HEK293T (cell line): ENCODE measurements at regions not wholly inside any gene's neighbourhood (a gene's known extent, or its start where the extent isn't known, plus 50 kb on each side); places are given as distances from the start of the nearest gene placed in this dataset.

Source experiments
- ARNT ChIP-seq: fragments of 450-650 bp; IDR thresholded peaks from 2 replicates; pipeline ENCODE4 v1.6.1; 2017; ENCODE audit warnings: mild to moderate bottlenecking
- BHLHE40 ChIP-seq: fragments of 450-650 bp; IDR thresholded peaks from 2 replicates; pipeline ENCODE4 v1.6.1; 2016; ENCODE audit warnings: mild to moderate bottlenecking, moderate library complexity, borderline replicate concordance
- CTBP1 ChIP-seq: fragments of 450-650 bp; IDR thresholded peaks from 2 replicates; pipeline ENCODE4 v1.6.1; 2016; ENCODE audit warnings: borderline replicate concordance
- FOXK2 ChIP-seq: fragments of 450-650 bp; IDR thresholded peaks from 2 replicates; pipeline ENCODE4 v1.6.1; 2016; ENCODE audit warnings: mild to moderate bottlenecking
- FOXM1 ChIP-seq: fragments of 450-650 bp; IDR thresholded peaks from 2 replicates; pipeline ENCODE4 v1.6.1; 2017; ENCODE audit warnings: mild to moderate bottlenecking, borderline replicate concordance
- HDGF ChIP-seq: fragments of 450-650 bp; IDR thresholded peaks from 2 replicates; pipeline ENCODE4 v1.6.1; 2017; ENCODE audit warnings: antibody characterized with exemption, borderline replicate concordance
- L3MBTL2 ChIP-seq: fragments of 450-650 bp; conservative IDR thresholded peaks from 2 replicates; pipeline ENCODE4 v1.6.1; 2016; ENCODE audit warnings: mild to moderate bottlenecking
- LEF1 ChIP-seq: fragments of 450-650 bp; IDR thresholded peaks from 2 replicates; pipeline ENCODE4 v1.6.1; 2017; ENCODE audit warnings: mild to moderate bottlenecking, borderline replicate concordance
- NFRKB ChIP-seq: fragments of 450-650 bp; IDR thresholded peaks from 2 replicates; pipeline ENCODE4 v1.6.1; 2016; ENCODE audit warnings: mild to moderate bottlenecking, moderate library complexity
- SP1 ChIP-seq: fragments of 450-650 bp; IDR thresholded peaks from 2 replicates; pipeline ENCODE4 v1.6.1; 2017
- SUZ12 ChIP-seq: fragments of 450-650 bp; IDR thresholded peaks from 2 replicates; pipeline ENCODE4 v1.6.1; 2016; ENCODE audit warnings: mild to moderate bottlenecking
- TARDBP ChIP-seq: fragments of 450-650 bp; IDR thresholded peaks from 2 replicates; pipeline ENCODE4 v1.6.1; 2016
- ZNF384 ChIP-seq: fragments of 450-650 bp; IDR thresholded peaks from 2 replicates; pipeline ENCODE4 v1.6.1; 2016

- no peak for TF ChIP-seq FOXM1
- TF ChIP-seq LEF1, result no peak
- no peak for TF ChIP-seq BHLHE40
- no peak for TF ChIP-seq NFRKB
- no peak for TF ChIP-seq FOXK2
- TF ChIP-seq L3MBTL2, result no peak
- no peak for TF ChIP-seq SUZ12
- no peak for TF ChIP-seq TARDBP
- TF ChIP-seq CTBP1, result no peak
- TF ChIP-seq ARNT, result no peak
- no peak for TF ChIP-seq SP1
- TF ChIP-seq ZNF384, result no peak
- TF ChIP-seq HDGF, result no peak
Observed at GRCh38 chr4:36467670-36468069, 186.3 kb downstream of the DTHD1 start.
